K562 (cell line): ENCODE measurements at regions not wholly inside any gene's neighbourhood (a gene's known extent, or its start where the extent isn't known, plus 50 kb on each side); places are given as distances from the start of the nearest gene placed in this dataset.

Experiments used
- CHD2 ChIP-seq: IDR thresholded peaks from 2 replicates; pipeline ENCODE4 v1.6.1; 2011; ENCODE audit warnings: low read depth, low read length
- ETS1 ChIP-seq: conservative IDR thresholded peaks from 2 replicates; pipeline ENCODE4 v1.6.1; 2011; ENCODE audit warnings: low read depth, mild to moderate bottlenecking, low read length; ENCODE audit not compliant: control insufficient read depth
- FOS ChIP-seq: IDR thresholded peaks from 3 replicates; pipeline ENCODE4 v1.6.1; 2011; ENCODE audit not compliant: insufficient read length; ENCODE audit errors: extremely low read depth
- MYBL2 ChIP-seq, 2 experiments: fragments of 450-650 bp in 1 of 2; sonication (generic) in 1 of 2; formaldehyde crosslinking in 1 of 2; IDR thresholded peaks; 2 replicates each; pipeline versions ENCODE4 v1.6.1 to v1.8.1; 2017 to 2022; ENCODE audit warnings: borderline replicate concordance in 1 of 2, inconsistent platforms in 1 of 2, low read depth in 1 of 2, mild to moderate bottlenecking in 1 of 2, missing genetic modification reagents in 1 of 2, moderate library complexity in 1 of 2
- NCOA4 ChIP-seq: fragments of 450-650 bp; IDR thresholded peaks from 2 replicates; pipeline ENCODE4 v1.6.1; 2018; ENCODE audit warnings: mild to moderate bottlenecking; ENCODE audit not compliant: partially characterized antibody
- SFPQ ChIP-seq: fragments of 200-400 bp; formaldehyde crosslinking; IDR thresholded peaks from 2 replicates; pipeline ENCODE4 v1.6.1; 2017; ENCODE audit warnings: mild to moderate bottlenecking, low read depth, low read length, moderate library complexity
- ZNF584 ChIP-seq: fragments of 200-800 bp; sonication (Bioruptor generic); IDR thresholded peaks from 2 replicates; pipeline ENCODE4 v1.6.1; 2016; ENCODE audit warnings: low read depth, mild to moderate bottlenecking, missing genetic modification characterization, missing compliant biosample characterization
- TF ChIP-seq, protein P1 (sequence below): fragments of 200-800 bp; sonication (Bioruptor generic); IDR thresholded peaks from 2 replicates; pipeline ENCODE4 v1.6.1; 2016; ENCODE audit warnings: missing genetic modification characterization, missing compliant biosample characterization
- TF ChIP-seq, protein P2 (sequence below): IDR thresholded peaks from 2 replicates; pipeline ENCODE4 v1.6.1; 2014; ENCODE audit warnings: antibody characterized with exemption

GRCh38 chr5:162256711-162257110 is 189.1 kb downstream of the GABRG2 start (continued):
- TF ChIP-seq ETS1 (no peak), SFPQ (no peak), MYBL2 (IDR thresholded peaks at IDR 0.05; ENCODE audit: low read depth) (no peak), MYBL2 (CRISPR knock-in tag; IDR thresholded peaks at IDR 0.05; ENCODE audit: borderline replicate concordance) (no peak), FOS (no peak), ZNF584 (CRISPR knock-in tag) (no peak), NCOA4 (no peak), CHD2 (no peak)
- TF ChIP-seq, protein P1, sequence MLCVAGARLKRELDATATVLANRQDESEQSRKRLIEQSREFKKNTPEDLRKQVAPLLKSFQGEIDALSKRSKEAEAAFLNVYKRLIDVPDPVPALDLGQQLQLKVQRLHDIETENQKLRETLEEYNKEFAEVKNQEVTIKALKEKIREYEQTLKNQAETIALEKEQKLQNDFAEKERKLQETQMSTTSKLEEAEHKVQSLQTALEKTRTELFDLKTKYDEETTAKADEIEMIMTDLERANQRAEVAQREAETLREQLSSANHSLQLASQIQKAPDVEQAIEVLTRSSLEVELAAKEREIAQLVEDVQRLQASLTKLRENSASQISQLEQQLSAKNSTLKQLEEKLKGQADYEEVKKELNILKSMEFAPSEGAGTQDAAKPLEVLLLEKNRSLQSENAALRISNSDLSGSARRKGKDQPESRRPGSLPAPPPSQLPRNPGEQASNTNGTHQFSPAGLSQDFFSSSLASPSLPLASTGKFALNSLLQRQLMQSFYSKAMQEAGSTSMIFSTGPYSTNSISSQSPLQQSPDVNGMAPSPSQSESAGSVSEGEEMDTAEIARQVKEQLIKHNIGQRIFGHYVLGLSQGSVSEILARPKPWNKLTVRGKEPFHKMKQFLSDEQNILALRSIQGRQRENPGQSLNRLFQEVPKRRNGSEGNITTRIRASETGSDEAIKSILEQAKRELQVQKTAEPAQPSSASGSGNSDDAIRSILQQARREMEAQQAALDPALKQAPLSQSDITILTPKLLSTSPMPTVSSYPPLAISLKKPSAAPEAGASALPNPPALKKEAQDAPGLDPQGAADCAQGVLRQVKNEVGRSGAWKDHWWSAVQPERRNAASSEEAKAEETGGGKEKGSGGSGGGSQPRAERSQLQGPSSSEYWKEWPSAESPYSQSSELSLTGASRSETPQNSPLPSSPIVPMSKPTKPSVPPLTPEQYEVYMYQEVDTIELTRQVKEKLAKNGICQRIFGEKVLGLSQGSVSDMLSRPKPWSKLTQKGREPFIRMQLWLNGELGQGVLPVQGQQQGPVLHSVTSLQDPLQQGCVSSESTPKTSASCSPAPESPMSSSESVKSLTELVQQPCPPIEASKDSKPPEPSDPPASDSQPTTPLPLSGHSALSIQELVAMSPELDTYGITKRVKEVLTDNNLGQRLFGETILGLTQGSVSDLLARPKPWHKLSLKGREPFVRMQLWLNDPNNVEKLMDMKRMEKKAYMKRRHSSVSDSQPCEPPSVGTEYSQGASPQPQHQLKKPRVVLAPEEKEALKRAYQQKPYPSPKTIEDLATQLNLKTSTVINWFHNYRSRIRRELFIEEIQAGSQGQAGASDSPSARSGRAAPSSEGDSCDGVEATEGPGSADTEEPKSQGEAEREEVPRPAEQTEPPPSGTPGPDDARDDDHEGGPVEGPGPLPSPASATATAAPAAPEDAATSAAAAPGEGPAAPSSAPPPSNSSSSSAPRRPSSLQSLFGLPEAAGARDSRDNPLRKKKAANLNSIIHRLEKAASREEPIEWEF: no peak
- TF ChIP-seq, protein P2, sequence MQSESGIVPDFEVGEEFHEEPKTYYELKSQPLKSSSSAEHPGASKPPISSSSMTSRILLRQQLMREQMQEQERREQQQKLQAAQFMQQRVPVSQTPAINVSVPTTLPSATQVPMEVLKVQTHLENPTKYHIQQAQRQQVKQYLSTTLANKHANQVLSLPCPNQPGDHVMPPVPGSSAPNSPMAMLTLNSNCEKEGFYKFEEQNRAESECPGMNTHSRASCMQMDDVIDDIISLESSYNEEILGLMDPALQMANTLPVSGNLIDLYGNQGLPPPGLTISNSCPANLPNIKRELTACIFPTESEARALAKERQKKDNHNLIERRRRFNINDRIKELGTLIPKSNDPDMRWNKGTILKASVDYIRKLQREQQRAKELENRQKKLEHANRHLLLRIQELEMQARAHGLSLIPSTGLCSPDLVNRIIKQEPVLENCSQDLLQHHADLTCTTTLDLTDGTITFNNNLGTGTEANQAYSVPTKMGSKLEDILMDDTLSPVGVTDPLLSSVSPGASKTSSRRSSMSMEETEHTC: no peak
